Endothelial cell of umbilical vein (primary cell): ENCODE measurements at regions not wholly inside any gene's neighbourhood (a gene's known extent, or its start where the extent isn't known, plus 50 kb on each side); places are given as distances from the start of the nearest gene placed in this dataset.

ENCODE experiments used
- BruUV-seq: library from RNA; stranded (reverse); fragments of 400-500 nt; replicated peaks from 2 replicates; lab custom pipeline; 2021; lab: Mats Ljungman, UMichigan
- CTCF ChIA-PET: fragments of 300-600, 350-600 bp; sonication (Branson Sonifier 250); formaldehyde crosslinking; loops from one replicate; lab custom pipeline; 2021; ENCODE audit warnings: antibody characterized with exemption, inconsistent platforms; lab: Charles Lee
- POLR2A ChIA-PET: fragments of 300-600, 350-600 bp; sonication (Branson Sonifier 250); formaldehyde crosslinking; loops from one replicate; lab custom pipeline; 2021; ENCODE audit warnings: antibody characterized with exemption, inconsistent platforms; lab: Charles Lee
- DNase-seq: peaks from one replicate; pipeline ENCODE4 v3.0.0-alpha.2; 2011; ENCODE audit warnings: low read depth, low spot score
- FAIRE-seq: peaks from 2 replicates; lab custom pipeline; 2011; peaks lifted over from hg19 to GRCh38; lab: Jason Lieb, UNC
- H2AFZ ChIP-seq: 2 replicates; pipeline ENCODE4 v1.6.0; 2012; ENCODE audit warnings: low read depth, low read length, control low read depth, inconsistent platforms
- H3K27ac ChIP-seq: 2 replicates; pipeline ENCODE4 v1.5.1; 2011; ENCODE audit warnings: low read depth, mild to moderate bottlenecking, control low read depth, low read length, moderate library complexity; ENCODE audit not compliant: insufficient read depth
- H3K27me3 ChIP-seq, 2 experiments: 2 replicates each; pipeline versions ENCODE4 v1.6.0 to v1.6.1; 2011; ENCODE audit warnings: low read length in 2 of 2, mixed read lengths in 1 of 2; ENCODE audit not compliant: control insufficient read depth in 2 of 2, insufficient read depth in 2 of 2
- H3K36me3 ChIP-seq, 2 experiments: 2 replicates in 1 of 2; 3 replicates in 1 of 2; pipeline ENCODE4 v1.5.1; 2011; ENCODE audit warnings: low read length in 2 of 2, mild to moderate bottlenecking in 1 of 2, moderate library complexity in 1 of 2; ENCODE audit not compliant: control insufficient read depth in 2 of 2, insufficient read depth in 2 of 2; ENCODE audit errors: extremely low read depth in 1 of 2
- H3K4me1 ChIP-seq: 3 replicates; pipeline ENCODE4 v1.5.1; 2011; ENCODE audit warnings: mild to moderate bottlenecking, low read length; ENCODE audit not compliant: control insufficient read depth, insufficient read depth; ENCODE audit errors: extremely low read depth
- H3K4me2 ChIP-seq: 2 replicates; pipeline ENCODE4 v1.6.1; 2011; ENCODE audit warnings: low read length, control low read depth, mixed read lengths; ENCODE audit not compliant: insufficient read depth
- H3K4me3 ChIP-seq, 3 experiments: fragments of 200-600 bp in 1 of 3; sonication (generic), shearing (Covaris generic) in 1 of 3; replicated peaks in 1 of 3; 2 replicates each; pipeline ENCODE4 v1.5.1; 2011 to 2016; ENCODE audit warnings: control low read depth in 3 of 3, low read length in 3 of 3, mild to moderate bottlenecking in 2 of 3, inconsistent platforms in 1 of 3, low read depth in 1 of 3, moderate library complexity in 1 of 3; ENCODE audit not compliant: insufficient read depth in 1 of 3
- H3K79me2 ChIP-seq: 2 replicates; pipeline ENCODE4 v1.6.0; 2012; ENCODE audit warnings: low read length, inconsistent platforms; ENCODE audit not compliant: control insufficient read depth, insufficient read depth
- H3K9ac ChIP-seq: replicated peaks from 2 replicates; pipeline ENCODE3; 2011; ENCODE audit warnings: low read length, control low read depth; ENCODE audit not compliant: insufficient read depth; ENCODE audit errors: extremely low read depth
- H3K9me1 ChIP-seq: replicated peaks from 3 replicates; pipeline ENCODE4 v1.6.0; 2011; ENCODE audit warnings: mild to moderate bottlenecking, low read length; ENCODE audit not compliant: control insufficient read depth, insufficient read depth; ENCODE audit errors: extremely low read depth
- H3K9me3 ChIP-seq: replicated peaks from 2 replicates; pipeline ENCODE4 v1.5.1; 2012; ENCODE audit warnings: low read length, inconsistent platforms; ENCODE audit not compliant: control insufficient read depth, insufficient read depth
- H4K20me1 ChIP-seq: replicated peaks from 2 replicates; pipeline ENCODE3; 2011; ENCODE audit warnings: mild to moderate bottlenecking, low read length; ENCODE audit not compliant: control insufficient read depth, insufficient read depth; ENCODE audit errors: extremely low read depth
- CTCF ChIP-seq, 2 donors: IDR thresholded peaks; 1 replicate in 1 of 2; 2 replicates in 1 of 2; pipeline ENCODE4 v1.5.1; 2011; ENCODE audit warnings: low read length in 2 of 2, mild to moderate bottlenecking in 2 of 2, moderate library complexity in 2 of 2, control low read depth in 1 of 2, inconsistent platforms in 1 of 2, low read depth in 1 of 2; ENCODE audit not compliant: insufficient read depth in 1 of 2; ENCODE audit errors: extremely low read depth in 1 of 2
- EZH2 ChIP-seq: IDR thresholded peaks from 2 replicates; pipeline ENCODE4 v1.6.1; 2012; ENCODE audit warnings: borderline replicate concordance, low read depth, mild to moderate bottlenecking, moderate library complexity, low read length, inconsistent platforms; ENCODE audit not compliant: severe bottlenecking
- FOS ChIP-seq: IDR thresholded peaks from 2 replicates; pipeline ENCODE4 v1.6.1; 2011; ENCODE audit warnings: mild to moderate bottlenecking, low read length, moderate library complexity, borderline replicate concordance; ENCODE audit not compliant: insufficient read depth
- GATA2 ChIP-seq: IDR thresholded peaks from 2 replicates; pipeline ENCODE4 v1.7.0; 2011; ENCODE audit warnings: low read depth, mild to moderate bottlenecking, moderate library complexity, mixed read lengths, low read length; ENCODE audit not compliant: insufficient read length, insufficient read depth
- JUN ChIP-seq: IDR thresholded peaks from 2 replicates; pipeline ENCODE4 v1.6.1; 2011; ENCODE audit warnings: borderline replicate concordance, low read depth; ENCODE audit not compliant: insufficient read length, insufficient read depth
- MAX ChIP-seq: IDR thresholded peaks from 2 replicates; pipeline ENCODE4 v1.6.1; 2011; ENCODE audit not compliant: insufficient read depth, insufficient read length
- MYC ChIP-seq: IDR thresholded peaks from one replicate; pipeline ENCODE4 v1.6.1; 2011; ENCODE audit warnings: mild to moderate bottlenecking, low read depth, low read length
- POLR2A ChIP-seq: IDR thresholded peaks from 2 replicates; pipeline ENCODE4 v1.6.1; 2012; ENCODE audit warnings: low read depth, mild to moderate bottlenecking, control low read depth, low read length
- POLR2AphosphoS5 ChIP-seq: IDR thresholded peaks from 2 replicates; pipeline ENCODE4 v1.6.1; 2012; ENCODE audit warnings: low read depth, mild to moderate bottlenecking, control low read depth, low read length, moderate library complexity; ENCODE audit not compliant: insufficient read depth
- dilution Hi-C: fragments of 300-500 bp; cut with MboI; formaldehyde crosslinking; loops from one replicate; pipeline ENCODE4 v1.15.0; 2019; ENCODE audit warnings: low sequenced_read_pairs; ENCODE audit not compliant: extremely low pct_ligation_motif_present
- intact Hi-C: fragments of 100-400 bp; cut with micrococcal nuclease; formaldehyde crosslinking; loops from one replicate; pipeline ENCODE4 v1.10.0; 2022

- no peak overlapping the region for H3K4me2 ChIP-seq
- dilution Hi-C loops (no loop called here), intact Hi-C loops (no loop called here)
- BruUV-seq, result no TSS peak
- H3K4me3 ChIP-seq, result no peak overlapping the region
- no peaks in the 10 kb centered on the region for H3K79me2 ChIP-seq
- H3K27me3 ChIP-seq, result no peaks in the 10 kb centered on the region
- H3K9me1 ChIP-seq, result no peaks in the 10 kb centered on the region
- H4K20me1 ChIP-seq, result no peaks in the 10 kb centered on the region
- ChIA-PET CTCF (no interaction called here), POLR2A (no interaction called here)
- DNase-seq (no peak), FAIRE-seq (no peak)
- peaks cover 11% of the 10 kb centered on the region for H3K4me1 ChIP-seq
- no peaks in the 10 kb centered on the region for H3K9me3 ChIP-seq
- no peak overlapping the region for H3K27ac ChIP-seq
- no peaks in the 10 kb centered on the region for H3K36me3 ChIP-seq
- TF ChIP-seq POLR2AphosphoS5 (no peak), JUN (no peak), EZH2 (no peak), FOS (no peak), MAX (no peak), POLR2A (no peak), CTCF (IDR thresholded peaks at IDR 0.05; ENCODE audit: extremely low read depth in 1 of 2, insufficient read depth in 1 of 2, low read depth in 1 of 2, low read length in 2 of 2) (no peak), GATA2 (no peak), MYC (no peak)
- H2AFZ ChIP-seq, result no peak overlapping the region
- no peak overlapping the region for H3K9ac ChIP-seq
Measured at GRCh38 chr18:23333827-23334226, 119.3 kb upstream of the RIOK3 start.
